Upper lobe of left lung (tissue), 4 donors: ENCODE measurements at regions not wholly inside any gene's neighbourhood (a gene's known extent, or its start where the extent isn't known, plus 50 kb on each side); places are given as distances from the start of the nearest gene placed in this dataset.

Experiments used
- CTCF ChIP-seq, 6 experiments: fragments of 450-650 bp in 4 of 6; fragments of 200-600 bp in 2 of 6; sonication (generic) in 2 of 6; IDR thresholded peaks; one replicate each; pipeline ENCODE4 v1.5.1; 2016 to 2019; ENCODE audit warnings: antibody characterized with exemption in 6 of 6
- POLR2AphosphoS5 ChIP-seq, 2 donors: sonication (generic); formaldehyde crosslinking; IDR thresholded peaks; one replicate each; pipeline ENCODE4 v1.5.1; 2017; ENCODE audit warnings: antibody characterized with exemption in 2 of 2

GRCh38 chr6:149135809-149136208, 181.7 kb upstream of the TAB2 start:
- TF ChIP-seq CTCF (IDR thresholded peaks at IDR 0.05), result no peak
- TF ChIP-seq POLR2AphosphoS5 (IDR thresholded peaks at IDR 0.05), result no peak
